H1 (cell line): ENCODE measurements at regions not wholly inside any gene's neighbourhood (a gene's known extent, or its start where the extent isn't known, plus 50 kb on each side); places are given as distances from the start of the nearest gene placed in this dataset.

Experiments
- CTCF ChIA-PET: fragments of 300-600 bp; sonication (Branson Sonifier 250); formaldehyde crosslinking; loops from one replicate; lab custom pipeline; 2021; ENCODE audit not compliant: partially characterized antibody; lab: Charles Lee
- POLR2A ChIA-PET: fragments of 300-600 bp; sonication (Branson Sonifier 250); formaldehyde crosslinking; loops from one replicate; lab custom pipeline; 2021; ENCODE audit warnings: inconsistent platforms; ENCODE audit not compliant: partially characterized antibody; lab: Charles Lee
- DNase-seq, 2 experiments: peaks; one replicate each; pipeline versions ENCODE4 v3.0.0 to v3.0.0-alpha.2; 2010 to 2022; ENCODE audit warnings: low spot score in 2 of 2, low read depth in 1 of 2, mixed read lengths in 1 of 2
- FAIRE-seq: peaks from 2 replicates; lab custom pipeline; 2011; peaks lifted over from hg19 to GRCh38; lab: Jason Lieb, UNC
- H2AFZ ChIP-seq: 2 replicates; pipeline ENCODE4 v1.8.1; 2012; ENCODE audit warnings: low read length, inconsistent platforms
- H2AK5ac ChIP-seq: 2 replicates; pipeline ENCODE4 v1.6.1; 2013; ENCODE audit warnings: low read depth, low read length
- H2BK120ac ChIP-seq: replicated peaks from 2 replicates; pipeline ENCODE3; 2013; ENCODE audit warnings: low read depth, low read length, inconsistent platforms
- H2BK12ac ChIP-seq: 2 replicates; pipeline ENCODE4 v1.6.1; 2013; ENCODE audit warnings: low read depth, low read length
- H2BK15ac ChIP-seq: 2 replicates; pipeline ENCODE4 v1.6.1; 2013; ENCODE audit warnings: low read length
- H2BK20ac ChIP-seq: 2 replicates; pipeline ENCODE4 v1.6.1; 2013; ENCODE audit warnings: low read length
- H2BK5ac ChIP-seq: 2 replicates; pipeline ENCODE4 v1.6.1; 2013; ENCODE audit warnings: low read depth, low read length
- H3K14ac ChIP-seq: 2 replicates; pipeline ENCODE4 v1.6.1; 2013; ENCODE audit warnings: inconsistent platforms; ENCODE audit not compliant: insufficient read length
- H3K18ac ChIP-seq: 2 replicates; pipeline ENCODE4 v1.6.1; 2013; ENCODE audit warnings: low read length; ENCODE audit errors: extremely low read depth
- H3K23ac ChIP-seq: 2 replicates; pipeline ENCODE4 v1.6.1; 2013; ENCODE audit warnings: inconsistent platforms; ENCODE audit not compliant: insufficient read length
- H3K23me2 ChIP-seq: 2 replicates; pipeline ENCODE4 v1.6.1; 2013; ENCODE audit warnings: low read depth, low read length
- H3K27ac ChIP-seq: 2 replicates; pipeline ENCODE4 v1.6.1; 2011; ENCODE audit warnings: low read depth, low read length, inconsistent platforms
- H3K27me3 ChIP-seq, 4 experiments: replicated peaks in 1 of 4; 1 replicate in 1 of 4; 2 replicates in 3 of 4; pipeline versions ENCODE4 v1.6.1 to v1.8.1; 2011 to 2013; ENCODE audit warnings: low read length in 3 of 4, mild to moderate bottlenecking in 3 of 4, inconsistent platforms in 2 of 4, mixed read lengths in 2 of 4, moderate library complexity in 1 of 4; ENCODE audit not compliant: control insufficient read depth in 3 of 4, insufficient read depth in 3 of 4; ENCODE audit errors: extremely low read depth in 1 of 4
- H3K36me3 ChIP-seq, 4 experiments: 2 replicates each; pipeline versions ENCODE4 v1.6.1 to v1.8.1; 2011 to 2013; ENCODE audit warnings: mild to moderate bottlenecking in 4 of 4, low read length in 3 of 4, moderate library complexity in 2 of 4, control low read depth in 1 of 4, inconsistent platforms in 1 of 4; ENCODE audit not compliant: insufficient read depth in 4 of 4, control insufficient read depth in 2 of 4
- H3K4ac ChIP-seq: replicated peaks from 2 replicates; pipeline ENCODE3; 2013; ENCODE audit warnings: low read length, low read depth, mixed read lengths, inconsistent platforms; ENCODE audit not compliant: insufficient read length
- H3K4me1 ChIP-seq, 4 experiments: replicated peaks in 1 of 4; 1 replicate in 1 of 4; 2 replicates in 3 of 4; pipeline versions ENCODE4 v1.6.1 to v1.8.1; 2011 to 2013; ENCODE audit warnings: low read length in 3 of 4, inconsistent platforms in 2 of 4, mixed read lengths in 1 of 4; ENCODE audit not compliant: insufficient read depth in 4 of 4, control insufficient read depth in 3 of 4
- H3K4me2 ChIP-seq, 2 experiments: 2 replicates each; pipeline versions ENCODE4 v1.6.1 to v1.8.1; 2011 to 2013; ENCODE audit warnings: low read depth in 2 of 2, low read length in 2 of 2, control low read depth in 1 of 2, inconsistent platforms in 1 of 2, mild to moderate bottlenecking in 1 of 2; ENCODE audit not compliant: insufficient read depth in 1 of 2
- H3K4me3 ChIP-seq, 4 experiments: fragments of 200-600, 300-600 bp in 1 of 4; sonication (generic), shearing (Covaris generic), sonication (Bioruptor Twin) in 1 of 4; 2 replicates each; pipeline versions ENCODE4 v1.5.1 to v1.8.1; 2011 to 2016; ENCODE audit warnings: low read length in 4 of 4, low read depth in 3 of 4, control low read depth in 2 of 4, inconsistent platforms in 2 of 4, mild to moderate bottlenecking in 2 of 4, mixed read lengths in 1 of 4, moderate library complexity in 1 of 4; ENCODE audit not compliant: insufficient read depth in 2 of 4; ENCODE audit errors: extremely low read depth in 1 of 4
- H3K56ac ChIP-seq: replicated peaks from 2 replicates; pipeline ENCODE3; 2013; ENCODE audit warnings: low read depth, mild to moderate bottlenecking, mixed read lengths, low read length, inconsistent platforms; ENCODE audit not compliant: insufficient read length
- H3K79me1 ChIP-seq: 2 replicates; pipeline ENCODE4 v1.6.1; 2013; ENCODE audit warnings: low read depth, low read length, control low read depth
- H3K79me2 ChIP-seq, 2 experiments: 2 replicates each; pipeline versions ENCODE4 v1.6.1 to v1.8.1; 2012 to 2013; ENCODE audit warnings: low read length in 2 of 2, mild to moderate bottlenecking in 2 of 2, inconsistent platforms in 1 of 2; ENCODE audit not compliant: insufficient read depth in 2 of 2, control insufficient read depth in 1 of 2
- H3K9ac ChIP-seq, 4 experiments: replicated peaks in 1 of 4; 1 replicate in 1 of 4; 2 replicates in 3 of 4; pipeline versions ENCODE4 v1.6.1 to v1.8.1; 2011 to 2013; ENCODE audit warnings: low read depth in 3 of 4, low read length in 3 of 4, control low read depth in 2 of 4, mild to moderate bottlenecking in 2 of 4, moderate library complexity in 2 of 4, inconsistent platforms in 1 of 4; ENCODE audit errors: extremely low read depth in 1 of 4
- H3K9me3 ChIP-seq, 2 experiments: 2 replicates each; pipeline versions ENCODE4 v1.6.1 to v1.8.1; 2012 to 2013; ENCODE audit warnings: mild to moderate bottlenecking in 2 of 2, moderate library complexity in 2 of 2, control low read depth in 1 of 2, inconsistent platforms in 1 of 2, low read depth in 1 of 2, low read length in 1 of 2, mixed read lengths in 1 of 2; ENCODE audit not compliant: insufficient read depth in 2 of 2
- H4K20me1 ChIP-seq, 2 experiments: replicated peaks in 1 of 2; 2 replicates each; pipeline versions ENCODE3 to v1.8.1; 2011 to 2013; ENCODE audit warnings: inconsistent platforms in 2 of 2, low read length in 2 of 2, mild to moderate bottlenecking in 1 of 2; ENCODE audit not compliant: insufficient read depth in 2 of 2, control insufficient read depth in 1 of 2
- H4K5ac ChIP-seq: 2 replicates; pipeline ENCODE4 v1.6.1; 2013; ENCODE audit warnings: low read length, low read depth, mixed read lengths, inconsistent platforms; ENCODE audit not compliant: insufficient read length
- H4K8ac ChIP-seq: 2 replicates; pipeline ENCODE4 v1.8.0; 2013; ENCODE audit warnings: mild to moderate bottlenecking, moderate library complexity, low read length, inconsistent platforms; ENCODE audit not compliant: insufficient read depth; ENCODE audit errors: extremely low read depth
- H4K91ac ChIP-seq: replicated peaks from 2 replicates; pipeline ENCODE3; 2013; ENCODE audit warnings: low read length, mixed read lengths, inconsistent platforms; ENCODE audit not compliant: insufficient read length
- BRCA1 ChIP-seq: IDR thresholded peaks from 2 replicates; pipeline ENCODE4 v1.6.1; 2012; ENCODE audit warnings: low read depth, low read length, improper control_type of control experiment
- GABPA ChIP-seq: IDR thresholded peaks from 2 replicates; pipeline ENCODE4 v1.6.1; 2011; ENCODE audit warnings: mild to moderate bottlenecking, low read length, moderate library complexity, borderline replicate concordance; ENCODE audit not compliant: insufficient read depth
- HDAC6 ChIP-seq: IDR thresholded peaks from one replicate; pipeline ENCODE4 v1.7.1; 2012; ENCODE audit warnings: low read depth, mild to moderate bottlenecking, inconsistent platforms, low read length, moderate library complexity
- MAFK ChIP-seq: IDR thresholded peaks from 2 replicates; pipeline ENCODE4 v1.6.1; 2012; ENCODE audit warnings: low read depth, mild to moderate bottlenecking, improper control_type of control experiment, low read length
- POU5F1 ChIP-seq: IDR thresholded peaks from 2 replicates; pipeline ENCODE4 v1.6.1; 2011; ENCODE audit warnings: low read depth, mild to moderate bottlenecking, low read length, moderate library complexity
- RNF2 ChIP-seq: fragments of 200-900, 300-1000 bp; sonication (generic); IDR thresholded peaks from 2 replicates; pipeline ENCODE4 v1.7.1; 2016; ENCODE audit warnings: borderline replicate concordance, low read depth, mild to moderate bottlenecking, antibody characterized with exemption, low read length; ENCODE audit not compliant: poor library complexity, severe bottlenecking; ENCODE audit errors: missing control alignments
- SIRT6 ChIP-seq: IDR thresholded peaks from one replicate; pipeline ENCODE4 v1.7.1; 2012; ENCODE audit warnings: low read length, inconsistent platforms
- SIX5 ChIP-seq: IDR thresholded peaks from 2 replicates; pipeline ENCODE4 v1.6.1; 2011; ENCODE audit warnings: mild to moderate bottlenecking, low read depth, low read length
- whole genome bisulfite sequencing, 2 experiments: shearing (Covaris generic) in 1 of 2; methylation state at CpG; one replicate each; pipeline versions ENCODE4 v1.1.6 to v1.1.7; 2013 to 2015; ENCODE audit warnings: low lambda C conversion rate in 2 of 2, mixed read lengths in 2 of 2, inconsistent platforms in 1 of 2, low coverage in 1 of 2, missing lambda C conversion rate in 1 of 2; ENCODE audit not compliant: insufficient replicate concordance in 2 of 2, insufficient coverage in 1 of 2, insufficient read length in 1 of 2; ENCODE audit errors: extremely low coverage in 1 of 2, missing lambda C conversion rate in 1 of 2; 5-methylcytosine and 5-hydroxymethylcytosine counted together
- TF ChIP-seq, protein P1 (sequence below): IDR thresholded peaks from 2 replicates; pipeline ENCODE4 v1.6.1; 2012; ENCODE audit warnings: inconsistent platforms
- TF ChIP-seq, protein P2 (sequence below): IDR thresholded peaks from 2 replicates; pipeline ENCODE4 v1.6.1; 2011; ENCODE audit warnings: low read length, improper control_type of control experiment
- TF ChIP-seq, protein P3 (sequence below): IDR thresholded peaks from 2 replicates; pipeline ENCODE4 v1.6.1; 2012; ENCODE audit warnings: low read length, inconsistent platforms

DNA sequence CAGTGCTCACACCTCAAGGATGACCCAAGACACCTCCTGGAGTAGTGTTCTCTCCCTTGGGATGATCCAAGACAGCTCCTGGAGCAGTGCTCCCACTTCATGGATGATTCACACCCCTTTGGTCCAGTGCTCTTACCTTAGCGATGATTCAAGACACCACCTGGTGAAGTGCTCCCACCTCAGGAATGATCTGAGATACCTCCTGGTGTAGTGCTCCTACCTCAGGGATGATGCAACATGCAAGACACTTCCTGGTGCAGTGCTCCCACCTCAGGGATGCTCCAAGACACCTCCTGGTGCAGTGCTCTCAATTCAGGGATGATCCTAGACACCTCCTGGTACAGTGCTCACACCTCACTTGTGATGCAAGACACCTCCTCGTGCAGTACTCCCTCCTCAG is 123.1 kb downstream of the ASB1 start:
- Histone ChIP-seq H3K4me2 (no peak overlapping the region), H3K4me3 (no peak overlapping the region), H2BK15ac (no peak overlapping the region), H2BK12ac (no peak overlapping the region), H3K23ac (no peak overlapping the region), H3K56ac (no peak overlapping the region), H4K5ac (no peak overlapping the region), H3K9me3 (peaks cover 18 to 38% of the 10 kb centered on the region in 2 experiments), H4K20me1 (no peaks in the 10 kb centered on the region), H3K23me2 (no peaks in the 10 kb centered on the region), H2AK5ac (no peak overlapping the region), H4K8ac (no peak overlapping the region), H4K91ac (no peak overlapping the region), H2BK5ac (no peak overlapping the region), H3K27me3 (no peaks in the 10 kb centered on the region), H2BK20ac (no peak overlapping the region), H3K4ac (no peak overlapping the region), H3K18ac (no peak overlapping the region), H3K14ac (no peak overlapping the region), H2AFZ (no peak overlapping the region), H3K36me3 (no peaks in the 10 kb centered on the region; a peak in 1 of 8 replicates), H3K4me1 (peaks cover 0 to 3% (median 1%) of the 10 kb centered on the region in 4 experiments; a peak in 6 of 7 replicates), H3K79me2 (no peaks in the 10 kb centered on the region), H2BK120ac (no peak overlapping the region), H3K79me1 (no peaks in the 10 kb centered on the region), H3K9ac (no peak overlapping the region), H3K27ac (no peak overlapping the region)
- ChIA-PET POLR2A (no interaction called here), CTCF (no interaction called here)
- no peak for FAIRE-seq
- no peak for DNase-seq
- WGBS, 2 experiments = 91% methylated on average over 2 of the region's 2 CpGs; no CpG with 5 or more reads in 1 of the 2 experiments
- TF ChIP-seq, protein P1, sequence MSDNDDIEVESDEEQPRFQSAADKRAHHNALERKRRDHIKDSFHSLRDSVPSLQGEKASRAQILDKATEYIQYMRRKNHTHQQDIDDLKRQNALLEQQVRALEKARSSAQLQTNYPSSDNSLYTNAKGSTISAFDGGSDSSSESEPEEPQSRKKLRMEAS = no peak
- TF ChIP-seq GABPA = no peak
- TF ChIP-seq, protein P2, sequence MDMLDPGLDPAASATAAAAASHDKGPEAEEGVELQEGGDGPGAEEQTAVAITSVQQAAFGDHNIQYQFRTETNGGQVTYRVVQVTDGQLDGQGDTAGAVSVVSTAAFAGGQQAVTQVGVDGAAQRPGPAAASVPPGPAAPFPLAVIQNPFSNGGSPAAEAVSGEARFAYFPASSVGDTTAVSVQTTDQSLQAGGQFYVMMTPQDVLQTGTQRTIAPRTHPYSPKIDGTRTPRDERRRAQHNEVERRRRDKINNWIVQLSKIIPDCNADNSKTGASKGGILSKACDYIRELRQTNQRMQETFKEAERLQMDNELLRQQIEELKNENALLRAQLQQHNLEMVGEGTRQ = no peak
- no peak for TF ChIP-seq SIRT6
- no peak for TF ChIP-seq RNF2
- TF ChIP-seq SIX5 = no peak
- TF ChIP-seq, protein P3, sequence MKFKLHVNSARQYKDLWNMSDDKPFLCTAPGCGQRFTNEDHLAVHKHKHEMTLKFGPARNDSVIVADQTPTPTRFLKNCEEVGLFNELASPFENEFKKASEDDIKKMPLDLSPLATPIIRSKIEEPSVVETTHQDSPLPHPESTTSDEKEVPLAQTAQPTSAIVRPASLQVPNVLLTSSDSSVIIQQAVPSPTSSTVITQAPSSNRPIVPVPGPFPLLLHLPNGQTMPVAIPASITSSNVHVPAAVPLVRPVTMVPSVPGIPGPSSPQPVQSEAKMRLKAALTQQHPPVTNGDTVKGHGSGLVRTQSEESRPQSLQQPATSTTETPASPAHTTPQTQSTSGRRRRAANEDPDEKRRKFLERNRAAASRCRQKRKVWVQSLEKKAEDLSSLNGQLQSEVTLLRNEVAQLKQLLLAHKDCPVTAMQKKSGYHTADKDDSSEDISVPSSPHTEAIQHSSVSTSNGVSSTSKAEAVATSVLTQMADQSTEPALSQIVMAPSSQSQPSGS = no peak
- no peak for TF ChIP-seq BRCA1
- TF ChIP-seq POU5F1 = no peak
- TF ChIP-seq MAFK = no peak
- no peak for TF ChIP-seq HDAC6
